Fibroblast of villous mesenchyme (primary cell): ENCODE measurements at regions not wholly inside any gene's neighbourhood (a gene's known extent, or its start where the extent isn't known, plus 50 kb on each side); places are given as distances from the start of the nearest gene placed in this dataset.

Experiments
- DNase-seq: peaks from one replicate; pipeline ENCODE4 v3.0.0-alpha.2; 2010; ENCODE audit warnings: low read depth
- H3K4me3 ChIP-seq: 2 replicates; pipeline ENCODE4 v1.5.1; 2011; ENCODE audit warnings: low read depth, mild to moderate bottlenecking, low read length
- CTCF ChIP-seq: IDR thresholded peaks from 2 replicates; pipeline ENCODE4 v1.5.1; 2012; ENCODE audit warnings: low read depth, mild to moderate bottlenecking, low read length; ENCODE audit not compliant: insufficient read depth

DNA sequence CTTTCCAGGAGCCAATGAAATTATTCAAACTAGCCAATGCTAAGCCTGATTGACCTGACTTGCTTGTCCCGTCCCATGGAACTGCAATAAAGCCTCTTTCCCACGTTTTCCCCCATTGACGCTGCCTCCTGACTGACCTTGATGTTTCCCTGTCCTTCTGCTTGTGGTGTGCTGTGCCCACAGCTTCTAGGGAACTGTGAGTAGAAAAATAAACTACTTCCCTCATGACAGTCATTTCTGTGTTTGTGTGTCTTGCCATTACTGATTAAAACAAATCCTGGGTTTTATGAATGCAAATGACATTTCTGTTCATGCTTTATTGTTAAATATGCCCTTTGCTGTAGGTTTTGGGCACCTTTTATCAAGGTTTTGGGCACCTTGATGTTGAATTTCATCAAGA, 91.3 kb upstream of the ABI1 start:
- no peak for DNase-seq
- TF ChIP-seq CTCF: no peak

DNA sequence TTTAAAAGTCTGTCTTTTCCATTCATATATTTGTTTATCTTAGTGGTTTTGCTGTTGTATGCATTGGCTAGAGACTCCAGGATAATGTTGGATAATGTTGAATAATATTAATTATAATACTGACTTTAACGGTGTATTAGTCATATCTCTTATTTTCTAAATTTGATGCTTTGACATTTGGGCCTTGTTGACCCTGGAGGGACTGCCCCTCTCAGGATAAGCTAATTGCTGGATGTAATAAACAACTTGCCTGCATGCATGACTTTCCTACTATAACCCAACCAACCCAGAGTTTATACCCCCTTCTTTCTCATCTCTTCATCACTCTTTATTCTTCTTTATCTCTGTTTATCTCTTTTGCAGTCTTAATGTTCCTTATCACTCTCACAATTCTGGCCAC, 90.9 kb upstream of the ABI1 start:
- no peak for TF ChIP-seq CTCF
- DNase-seq: no peak
- H3K4me3 ChIP-seq: no peak overlapping the region

More for the DNA sequence above, 91.3 kb upstream of the ABI1 start:
- no peak overlapping the region for H3K4me3 ChIP-seq

- no peak for TF ChIP-seq CTCF
- no peak overlapping the region for H3K4me3 ChIP-seq
- no peak for DNase-seq
These were observed 90.2 kb upstream of the ABI1 start for GRCh38 chr10:26950934-26951333.

DNA sequence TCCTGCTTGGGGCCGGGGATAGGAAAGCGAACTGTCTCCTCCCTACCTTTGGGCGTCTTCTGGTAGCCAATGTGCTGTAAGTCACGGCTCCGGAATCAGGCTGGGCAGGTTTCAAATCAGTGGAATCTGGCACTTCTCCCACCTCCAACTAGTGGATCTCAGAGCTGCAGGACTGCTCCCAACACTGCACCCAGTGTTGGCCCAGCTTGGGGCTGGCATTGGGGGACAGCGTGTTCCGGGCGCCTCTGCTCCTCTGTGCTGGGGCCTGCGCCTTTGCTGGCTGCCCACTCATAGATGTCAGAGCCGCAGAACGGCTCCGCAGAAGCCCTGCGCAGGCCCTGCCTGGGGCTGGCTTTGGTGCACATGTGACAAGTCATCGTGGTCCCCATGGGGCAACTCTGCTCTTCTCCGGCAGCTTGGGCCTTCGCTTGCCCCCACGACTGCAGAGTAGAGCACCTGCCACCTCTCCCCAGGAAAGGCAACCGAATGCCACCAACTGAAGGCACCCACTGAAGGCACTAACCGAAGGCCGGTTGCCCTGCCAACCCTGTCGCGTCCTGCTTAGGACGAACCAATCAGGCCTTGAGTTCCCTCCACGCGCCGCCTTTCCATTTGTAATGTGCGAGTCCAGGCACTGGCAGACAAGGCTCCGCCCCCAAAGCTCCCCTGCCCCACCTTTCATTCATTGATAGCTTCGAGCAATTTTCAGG, 85.5 kb upstream of the ABI1 start:
- no peak overlapping the region for H3K4me3 ChIP-seq
- no peak for DNase-seq
- no peak for TF ChIP-seq CTCF

GRCh38 chr10:26944261-26944882, 83.6 kb upstream of the ABI1 start:
- H3K4me3 ChIP-seq: no peak overlapping the region
- TF ChIP-seq CTCF: no peak
- no peak for DNase-seq

DNA sequence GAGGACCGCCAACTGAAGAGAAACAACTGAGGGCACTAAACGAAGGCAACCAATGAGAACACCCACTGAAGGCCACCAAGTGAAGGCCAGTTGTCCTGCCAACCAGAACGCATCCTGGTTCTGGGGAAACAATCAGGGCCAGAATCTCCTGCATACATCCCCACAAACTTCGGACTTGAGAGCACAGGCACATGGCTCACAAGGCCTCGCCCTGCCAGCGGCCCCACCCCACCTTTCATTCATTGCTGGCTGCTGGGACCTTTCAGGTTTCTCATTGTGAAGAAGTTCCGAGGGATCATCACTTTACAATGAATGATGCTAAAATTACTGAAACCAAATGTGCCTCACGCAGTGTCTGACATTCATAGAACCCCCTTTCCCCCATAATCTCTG, 79.2 kb upstream of the ABI1 start:
- no peak overlapping the region for H3K4me3 ChIP-seq
- no peak for DNase-seq
- TF ChIP-seq CTCF: no peak
